ENCODE measurements at regions not wholly inside any gene's neighbourhood (a gene's known extent, or its start where the extent isn't known, plus 50 kb on each side); places are given as distances from the start of the nearest gene placed in this dataset.
A peak's percentile ranks its signal among the peaks of the same experiment; 100 is the strongest.

- Mint-ChIP-seq H3K27ac (no peak overlapping the region), H3K27me3 (ENCODE audit: insufficient read depth, low read depth, poor library complexity) (no peaks in the 10 kb centered on the region), H3K4me1 (peaks cover 5% of the 10 kb centered on the region; the same call in 2 of the 3 replicates), H3K36me3 (ENCODE audit: low read depth) (no peaks in the 10 kb centered on the region), H3K9me3 (no peaks in the 10 kb centered on the region), H3K4me3 (no peak overlapping the region)
- no peak overlapping the region for H3K27ac ChIP-seq (ENCODE audit: low read depth)
- DNase-seq (ENCODE audit: low spot score) (peak; percentile 13), ATAC-seq (no peak)
- no peaks in the 10 kb centered on the region for H3K9me2 ChIP-seq (ENCODE audit: insufficient read depth)
- H4K20me1 ChIP-seq (replicated peaks; ENCODE audit: insufficient read depth), result no peaks in the 10 kb centered on the region
- H3K4me2 ChIP-seq, result no peak overlapping the region
- H3F3A ChIP-seq (replicated peaks; ENCODE audit: low read depth), result no peaks in the 10 kb centered on the region
- no peak overlapping the region for H3K4me3 ChIP-seq
- peak overlapping the region; percentile 38; the same call in 1 of the 2 replicates for H2AFZ ChIP-seq
- H3K36me3 ChIP-seq (ENCODE audit: insufficient read depth), result no peaks in the 10 kb centered on the region
- TF ChIP-seq ZNF114 (CRISPR knock-in tag; IDR thresholded peaks at IDR 0.05), result no peak
- TF ChIP-seq ETS1 (IDR thresholded peaks at IDR 0.05), result no peak
- TF ChIP-seq JUNB (IDR thresholded peaks at IDR 0.05; ENCODE audit: unreplicated experiment), result no peak
- TF ChIP-seq CREB1 (CRISPR knock-in tag; IDR thresholded peaks at IDR 0.05; ENCODE audit: low read depth), result no peak
- no peak for TF ChIP-seq STAT1 (IDR thresholded peaks at IDR 0.05; ENCODE audit: unreplicated experiment)
- TF ChIP-seq, protein P1, sequence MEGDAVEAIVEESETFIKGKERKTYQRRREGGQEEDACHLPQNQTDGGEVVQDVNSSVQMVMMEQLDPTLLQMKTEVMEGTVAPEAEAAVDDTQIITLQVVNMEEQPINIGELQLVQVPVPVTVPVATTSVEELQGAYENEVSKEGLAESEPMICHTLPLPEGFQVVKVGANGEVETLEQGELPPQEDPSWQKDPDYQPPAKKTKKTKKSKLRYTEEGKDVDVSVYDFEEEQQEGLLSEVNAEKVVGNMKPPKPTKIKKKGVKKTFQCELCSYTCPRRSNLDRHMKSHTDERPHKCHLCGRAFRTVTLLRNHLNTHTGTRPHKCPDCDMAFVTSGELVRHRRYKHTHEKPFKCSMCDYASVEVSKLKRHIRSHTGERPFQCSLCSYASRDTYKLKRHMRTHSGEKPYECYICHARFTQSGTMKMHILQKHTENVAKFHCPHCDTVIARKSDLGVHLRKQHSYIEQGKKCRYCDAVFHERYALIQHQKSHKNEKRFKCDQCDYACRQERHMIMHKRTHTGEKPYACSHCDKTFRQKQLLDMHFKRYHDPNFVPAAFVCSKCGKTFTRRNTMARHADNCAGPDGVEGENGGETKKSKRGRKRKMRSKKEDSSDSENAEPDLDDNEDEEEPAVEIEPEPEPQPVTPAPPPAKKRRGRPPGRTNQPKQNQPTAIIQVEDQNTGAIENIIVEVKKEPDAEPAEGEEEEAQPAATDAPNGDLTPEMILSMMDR (conservative IDR thresholded peaks at IDR 0.05; ENCODE audit: low read depth in 2 of 2), result no peak
- TF ChIP-seq EZH2phosphoT487 (IDR thresholded peaks at IDR 0.05; ENCODE audit: unreplicated experiment), result no peak
- no peak for TF ChIP-seq NANOG (IDR thresholded peaks at IDR 0.05; ENCODE audit: borderline replicate concordance)
- no peak for TF ChIP-seq POLR2AphosphoS5 (IDR thresholded peaks at IDR 0.05; ENCODE audit: low read depth)
- TF ChIP-seq ZNF331 (CRISPR knock-in tag; IDR thresholded peaks at IDR 0.05; ENCODE audit: low read depth), result no peak
- no peak for TF ChIP-seq REST (IDR thresholded peaks at IDR 0.05; ENCODE audit: unreplicated experiment)
- no peak for TF ChIP-seq EZH2 (IDR thresholded peaks at IDR 0.05; ENCODE audit: low read depth, unreplicated experiment)
- TF ChIP-seq, protein P2, sequence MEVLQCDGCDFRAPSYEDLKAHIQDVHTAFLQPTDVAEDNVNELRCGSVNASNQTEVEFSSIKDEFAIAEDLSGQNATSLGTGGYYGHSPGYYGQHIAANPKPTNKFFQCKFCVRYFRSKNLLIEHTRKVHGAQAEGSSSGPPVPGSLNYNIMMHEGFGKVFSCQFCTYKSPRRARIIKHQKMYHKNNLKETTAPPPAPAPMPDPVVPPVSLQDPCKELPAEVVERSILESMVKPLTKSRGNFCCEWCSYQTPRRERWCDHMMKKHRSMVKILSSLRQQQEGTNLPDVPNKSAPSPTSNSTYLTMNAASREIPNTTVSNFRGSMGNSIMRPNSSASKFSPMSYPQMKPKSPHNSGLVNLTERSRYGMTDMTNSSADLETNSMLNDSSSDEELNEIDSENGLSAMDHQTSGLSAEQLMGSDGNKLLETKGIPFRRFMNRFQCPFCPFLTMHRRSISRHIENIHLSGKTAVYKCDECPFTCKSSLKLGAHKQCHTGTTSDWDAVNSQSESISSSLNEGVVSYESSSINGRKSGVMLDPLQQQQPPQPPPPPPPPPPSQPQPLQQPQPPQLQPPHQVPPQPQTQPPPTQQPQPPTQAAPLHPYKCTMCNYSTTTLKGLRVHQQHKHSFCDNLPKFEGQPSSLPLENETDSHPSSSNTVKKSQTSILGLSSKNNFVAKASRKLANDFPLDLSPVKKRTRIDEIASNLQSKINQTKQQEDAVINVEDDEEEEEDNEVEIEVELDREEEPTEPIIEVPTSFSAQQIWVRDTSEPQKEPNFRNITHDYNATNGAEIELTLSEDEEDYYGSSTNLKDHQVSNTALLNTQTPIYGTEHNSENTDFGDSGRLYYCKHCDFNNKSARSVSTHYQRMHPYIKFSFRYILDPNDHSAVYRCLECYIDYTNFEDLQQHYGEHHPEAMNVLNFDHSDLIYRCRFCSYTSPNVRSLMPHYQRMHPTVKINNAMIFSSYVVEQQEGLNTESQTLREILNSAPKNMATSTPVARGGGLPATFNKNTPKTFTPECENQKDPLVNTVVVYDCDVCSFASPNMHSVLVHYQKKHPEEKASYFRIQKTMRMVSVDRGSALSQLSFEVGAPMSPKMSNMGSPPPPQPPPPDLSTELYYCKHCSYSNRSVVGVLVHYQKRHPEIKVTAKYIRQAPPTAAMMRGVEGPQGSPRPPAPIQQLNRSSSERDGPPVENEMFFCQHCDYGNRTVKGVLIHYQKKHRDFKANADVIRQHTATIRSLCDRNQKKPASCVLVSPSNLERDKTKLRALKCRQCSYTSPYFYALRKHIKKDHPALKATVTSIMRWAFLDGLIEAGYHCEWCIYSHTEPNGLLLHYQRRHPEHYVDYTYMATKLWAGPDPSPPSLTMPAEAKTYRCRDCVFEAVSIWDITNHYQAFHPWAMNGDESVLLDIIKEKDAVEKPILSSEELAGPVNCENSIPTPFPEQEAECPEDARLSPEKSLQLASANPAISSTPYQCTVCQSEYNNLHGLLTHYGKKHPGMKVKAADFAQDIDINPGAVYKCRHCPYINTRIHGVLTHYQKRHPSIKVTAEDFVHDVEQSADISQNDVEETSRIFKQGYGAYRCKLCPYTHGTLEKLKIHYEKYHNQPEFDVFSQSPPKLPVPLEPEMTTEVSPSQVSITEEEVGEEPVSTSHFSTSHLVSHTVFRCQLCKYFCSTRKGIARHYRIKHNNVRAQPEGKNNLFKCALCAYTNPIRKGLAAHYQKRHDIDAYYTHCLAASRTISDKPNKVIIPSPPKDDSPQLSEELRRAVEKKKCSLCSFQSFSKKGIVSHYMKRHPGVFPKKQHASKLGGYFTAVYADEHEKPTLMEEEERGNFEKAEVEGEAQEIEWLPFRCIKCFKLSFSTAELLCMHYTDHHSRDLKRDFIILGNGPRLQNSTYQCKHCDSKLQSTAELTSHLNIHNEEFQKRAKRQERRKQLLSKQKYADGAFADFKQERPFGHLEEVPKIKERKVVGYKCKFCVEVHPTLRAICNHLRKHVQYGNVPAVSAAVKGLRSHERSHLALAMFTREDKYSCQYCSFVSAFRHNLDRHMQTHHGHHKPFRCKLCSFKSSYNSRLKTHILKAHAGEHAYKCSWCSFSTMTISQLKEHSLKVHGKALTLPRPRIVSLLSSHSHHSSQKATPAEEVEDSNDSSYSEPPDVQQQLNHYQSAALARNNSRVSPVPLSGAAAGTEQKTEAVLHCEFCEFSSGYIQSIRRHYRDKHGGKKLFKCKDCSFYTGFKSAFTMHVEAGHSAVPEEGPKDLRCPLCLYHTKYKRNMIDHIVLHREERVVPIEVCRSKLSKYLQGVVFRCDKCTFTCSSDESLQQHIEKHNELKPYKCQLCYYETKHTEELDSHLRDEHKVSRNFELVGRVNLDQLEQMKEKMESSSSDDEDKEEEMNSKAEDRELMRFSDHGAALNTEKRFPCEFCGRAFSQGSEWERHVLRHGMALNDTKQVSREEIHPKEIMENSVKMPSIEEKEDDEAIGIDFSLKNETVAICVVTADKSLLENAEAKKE (CRISPR knock-in tag; IDR thresholded peaks at IDR 0.05), result no peak
- H3K79me2 ChIP-seq (replicated peaks; ENCODE audit: insufficient read depth), result no peaks in the 10 kb centered on the region
- H3K4me1 ChIP-seq (ENCODE audit: insufficient read depth), result no peaks in the 10 kb centered on the region
- H3K27me3 ChIP-seq (ENCODE audit: insufficient read depth), result no peaks in the 10 kb centered on the region
These were observed 178.4 kb upstream of the E2F8 start for GRCh38 chr11:19419021-19419750.
